PC-3 (cell line): ENCODE measurements at regions not wholly inside any gene's neighbourhood (a gene's known extent, or its start where the extent isn't known, plus 50 kb on each side); places are given as distances from the start of the nearest gene placed in this dataset.

Experiments used
- EZH2 ChIP-seq: fragments of 300-600 bp; sonication (generic); IDR thresholded peaks from one replicate; pipeline ENCODE4 v1.6.1; 2017; ENCODE audit warnings: antibody characterized with exemption, mild to moderate bottlenecking, low read length; ENCODE audit not compliant: unreplicated experiment
- TF ChIP-seq, protein P1 (sequence below): fragments of 300-600 bp; sonication (generic); conservative IDR thresholded peaks from 2 replicates; pipeline ENCODE4 v1.5.1; 2017; ENCODE audit warnings: antibody characterized with exemption, low read depth, mild to moderate bottlenecking, low read length

DNA sequence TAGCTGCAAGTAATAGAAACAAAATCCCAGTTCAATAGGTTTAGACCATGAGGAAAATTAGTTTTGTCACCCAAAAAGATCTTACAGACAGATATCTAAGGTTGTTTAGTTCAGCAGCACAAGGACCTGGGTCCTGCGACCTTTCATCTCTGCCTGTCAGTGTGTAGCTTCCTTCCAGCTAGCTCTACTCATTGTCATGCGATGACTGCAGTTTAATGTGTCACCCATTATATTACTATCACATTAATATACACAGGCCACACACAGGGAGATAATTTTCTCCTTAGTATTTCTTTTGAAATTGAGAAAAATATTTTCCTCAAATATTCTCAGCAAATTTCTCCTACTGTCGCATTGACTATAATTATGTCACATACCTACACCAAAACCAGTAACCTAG, 232.1 kb upstream of the ARSJ start:
- TF ChIP-seq, protein P1, sequence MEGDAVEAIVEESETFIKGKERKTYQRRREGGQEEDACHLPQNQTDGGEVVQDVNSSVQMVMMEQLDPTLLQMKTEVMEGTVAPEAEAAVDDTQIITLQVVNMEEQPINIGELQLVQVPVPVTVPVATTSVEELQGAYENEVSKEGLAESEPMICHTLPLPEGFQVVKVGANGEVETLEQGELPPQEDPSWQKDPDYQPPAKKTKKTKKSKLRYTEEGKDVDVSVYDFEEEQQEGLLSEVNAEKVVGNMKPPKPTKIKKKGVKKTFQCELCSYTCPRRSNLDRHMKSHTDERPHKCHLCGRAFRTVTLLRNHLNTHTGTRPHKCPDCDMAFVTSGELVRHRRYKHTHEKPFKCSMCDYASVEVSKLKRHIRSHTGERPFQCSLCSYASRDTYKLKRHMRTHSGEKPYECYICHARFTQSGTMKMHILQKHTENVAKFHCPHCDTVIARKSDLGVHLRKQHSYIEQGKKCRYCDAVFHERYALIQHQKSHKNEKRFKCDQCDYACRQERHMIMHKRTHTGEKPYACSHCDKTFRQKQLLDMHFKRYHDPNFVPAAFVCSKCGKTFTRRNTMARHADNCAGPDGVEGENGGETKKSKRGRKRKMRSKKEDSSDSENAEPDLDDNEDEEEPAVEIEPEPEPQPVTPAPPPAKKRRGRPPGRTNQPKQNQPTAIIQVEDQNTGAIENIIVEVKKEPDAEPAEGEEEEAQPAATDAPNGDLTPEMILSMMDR, result no peak
- no peak for TF ChIP-seq EZH2
